H4 (cell line): ENCODE measurements at regions not wholly inside any gene's neighbourhood (a gene's known extent, or its start where the extent isn't known, plus 50 kb on each side); places are given as distances from the start of the nearest gene placed in this dataset.
"Not testable (repeated sequence)": the region's sequence is repeated elsewhere in the genome, so short reads cannot be mapped to it uniquely, and the experiment has no call there.

Experiments used
- DNase-seq: peaks from one replicate; pipeline ENCODE4 v3.0.0-alpha.2; 2015; ENCODE audit warnings: low spot score

DNA sequence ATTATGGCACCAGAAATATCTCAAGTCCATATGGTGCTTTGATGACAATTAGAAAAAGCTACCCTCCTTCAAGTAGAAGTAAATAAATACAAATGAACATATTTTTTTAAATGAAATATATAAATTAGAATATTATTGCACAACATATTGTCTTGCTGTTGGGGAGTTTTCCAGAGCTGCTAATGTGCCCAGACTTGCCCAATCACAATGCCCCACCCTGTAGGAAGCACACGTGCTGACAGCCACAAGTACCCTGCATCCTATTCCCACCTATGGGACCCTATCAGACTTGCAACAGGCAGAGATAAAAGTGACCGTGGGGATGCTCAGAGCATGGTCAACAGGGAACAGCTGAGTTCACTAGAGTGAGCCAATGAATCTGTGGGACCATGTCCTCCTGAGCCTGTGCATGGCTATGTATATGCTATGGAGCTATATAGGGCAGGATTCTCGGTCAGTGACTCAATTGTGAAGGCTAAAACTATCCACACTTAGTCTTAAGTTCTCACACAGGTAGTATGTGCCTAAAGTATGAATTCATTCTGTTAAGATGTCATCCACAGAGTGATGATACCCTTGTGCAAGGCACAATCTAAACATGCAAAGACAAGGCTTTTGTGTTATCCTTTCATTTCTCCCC is 336.0 kb downstream of the HGF start:
- DNase-seq = no peak

DNA sequence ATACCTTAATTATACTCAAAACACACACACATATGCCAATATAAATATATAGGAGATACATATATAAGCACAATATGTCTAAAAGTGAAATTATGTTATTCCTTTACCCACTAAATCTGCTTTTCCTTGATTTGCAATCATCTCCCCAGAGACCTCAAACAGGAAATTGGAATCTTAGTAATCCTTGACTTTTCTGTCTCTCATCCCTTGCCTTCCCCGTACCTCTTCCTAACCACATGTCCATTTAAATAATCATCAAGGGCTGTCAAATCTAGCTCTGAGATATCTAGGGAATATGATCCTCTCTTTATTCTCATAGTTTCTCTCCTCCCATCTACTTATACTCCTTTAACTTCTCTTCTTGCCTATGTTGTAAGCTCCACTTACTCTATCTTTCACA is 336.6 kb downstream of the HGF start:
- no peak for DNase-seq

DNA sequence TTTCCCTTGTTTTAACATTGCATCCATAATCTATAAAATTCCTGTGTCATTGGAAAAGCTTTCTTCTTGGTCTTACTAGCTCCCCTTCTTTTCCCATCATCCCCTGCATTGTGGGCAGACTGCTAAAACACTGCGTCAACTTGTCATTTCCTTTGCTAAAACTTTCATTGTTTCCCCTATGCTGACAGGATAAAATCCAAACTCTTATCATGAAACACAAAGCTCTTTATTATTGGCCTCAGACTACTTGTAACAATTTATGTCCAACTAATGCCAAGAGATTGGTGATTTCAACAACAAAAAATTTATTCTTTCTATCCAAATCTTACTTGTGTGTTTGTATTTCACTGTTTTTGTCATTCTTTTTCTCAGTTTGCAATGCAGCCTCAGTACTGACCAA is 339.1 kb downstream of the HGF start:
- no peak for DNase-seq

DNA sequence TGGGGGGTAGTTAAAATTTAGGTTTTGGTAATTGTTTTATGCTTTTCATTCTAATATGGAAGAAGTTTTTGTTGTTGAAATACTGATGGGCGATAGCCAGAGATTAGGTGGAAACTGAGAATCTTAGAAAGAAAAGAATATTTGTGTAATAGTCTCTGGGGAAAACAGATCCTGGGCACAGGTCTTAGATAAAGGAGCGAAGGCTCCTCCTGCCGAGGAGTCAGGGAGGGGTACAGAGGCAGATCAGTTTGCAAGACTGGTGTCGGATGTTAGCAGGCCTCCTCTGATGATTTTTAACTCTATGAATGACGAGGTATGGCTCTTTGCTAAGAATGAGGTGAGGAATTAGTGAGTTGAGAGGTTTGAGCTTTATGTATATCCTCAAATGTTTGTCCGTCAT is 339.7 kb downstream of the HGF start:
- no peak for DNase-seq

DNA sequence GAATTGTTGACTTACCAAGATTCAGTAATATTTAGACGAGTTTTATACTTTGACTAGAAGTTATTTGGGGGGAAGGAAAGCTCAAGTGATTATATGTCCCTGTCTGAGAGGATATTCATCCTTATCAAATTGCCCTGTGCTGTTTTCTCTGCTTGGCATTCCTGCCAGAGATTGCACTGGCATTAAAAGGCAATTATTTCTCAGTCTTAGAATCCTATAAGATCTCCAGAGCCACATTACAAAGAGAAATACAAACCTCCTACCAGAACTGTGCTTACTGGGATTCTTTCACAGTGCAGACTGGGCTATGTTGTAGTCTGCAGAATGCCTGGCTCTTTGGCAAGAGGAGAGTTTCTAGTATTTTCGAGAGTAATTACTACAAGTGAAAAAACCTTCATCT is 342.4 kb downstream of the HGF start:
- DNase-seq = no peak

DNA sequence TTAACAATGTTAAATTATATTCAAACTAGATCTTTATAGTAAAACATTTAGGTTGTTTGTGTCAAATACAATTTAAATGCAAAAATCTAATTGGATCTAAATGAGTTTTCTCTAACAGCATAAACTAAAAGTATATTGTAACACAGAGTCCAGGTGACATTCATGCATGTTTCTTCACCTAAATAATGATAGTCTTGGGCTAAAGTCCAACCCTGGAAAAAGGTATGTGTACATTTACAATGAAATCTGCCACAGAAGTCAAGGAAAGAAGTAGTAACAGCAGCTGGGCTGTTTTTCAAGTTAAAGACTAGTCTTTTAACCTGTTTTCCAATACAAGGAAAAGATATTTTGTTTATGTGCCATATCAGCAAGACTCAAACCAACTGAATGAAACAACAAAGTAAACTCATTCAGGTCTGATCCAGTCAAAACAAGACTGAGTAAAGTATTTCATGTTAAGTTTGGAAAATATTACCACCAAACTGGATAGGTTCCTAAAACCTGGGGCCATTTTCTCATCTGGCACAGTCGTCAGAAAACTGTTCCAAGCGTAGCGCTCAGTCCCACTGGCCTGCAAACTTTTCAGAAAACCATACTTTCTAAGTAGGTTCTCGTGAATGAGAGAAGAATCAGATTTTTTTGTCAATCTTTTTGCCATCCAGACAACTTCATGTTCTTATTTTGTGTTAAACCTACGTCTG is 349.2 kb downstream of the HGF start:
- no peak for DNase-seq

DNA sequence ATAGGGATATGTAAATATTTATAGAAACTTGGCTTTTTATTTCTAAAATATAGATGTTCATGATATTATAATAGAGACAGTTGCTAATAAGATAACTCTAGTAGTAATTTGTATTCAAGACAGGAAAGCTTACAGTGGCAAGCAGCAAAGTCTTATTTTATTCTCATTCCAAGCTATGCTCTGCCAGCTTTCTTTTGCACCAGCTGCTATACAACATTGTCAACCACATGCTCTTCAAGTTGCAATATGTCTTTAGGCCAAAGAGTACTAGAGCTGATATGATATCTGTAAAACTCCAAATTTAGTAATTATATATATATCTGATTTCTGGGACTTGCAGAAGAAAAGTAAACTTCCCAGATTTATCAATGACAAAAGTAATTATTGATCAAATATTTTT is 350.1 kb downstream of the HGF start:
- no peak for DNase-seq

DNA sequence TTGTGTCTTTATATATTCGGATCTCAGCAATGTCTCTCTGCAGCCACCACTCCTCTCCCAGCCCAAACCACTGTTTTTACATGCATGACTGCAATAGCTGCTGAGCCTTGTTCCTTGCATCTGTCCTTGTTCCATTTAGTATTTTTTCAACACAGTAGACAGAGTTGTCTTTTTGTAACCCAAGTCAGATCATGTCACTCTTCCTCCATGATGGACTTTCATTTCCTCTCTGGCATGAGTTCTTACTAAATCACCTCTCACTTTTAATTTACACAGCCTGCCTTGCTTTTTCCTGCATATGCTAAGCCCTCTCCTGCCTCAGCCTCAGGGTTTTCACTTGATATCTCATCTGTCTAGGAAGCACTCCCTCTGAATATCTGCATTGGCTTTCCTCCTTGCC is 353.2 kb downstream of the HGF start:
- no peak for DNase-seq

DNA sequence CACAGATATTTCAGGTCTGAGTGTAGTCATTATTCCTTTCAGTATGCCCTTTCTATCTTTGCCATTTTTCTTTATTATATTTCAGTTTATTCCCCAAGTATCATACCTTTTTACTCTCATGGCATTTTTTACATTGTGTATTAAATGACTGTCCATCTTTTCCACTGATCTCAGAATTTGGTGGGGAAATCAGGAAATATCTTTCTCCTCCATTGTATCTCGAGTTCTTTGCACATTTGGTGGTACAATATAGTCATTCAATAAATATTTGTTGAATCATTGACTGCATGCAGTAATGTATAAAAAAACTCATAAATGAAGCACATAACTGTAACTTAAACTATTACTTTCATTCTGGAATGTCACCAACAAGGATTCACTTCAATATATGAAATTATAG is 354.7 kb downstream of the HGF start:
- DNase-seq = no peak

DNA sequence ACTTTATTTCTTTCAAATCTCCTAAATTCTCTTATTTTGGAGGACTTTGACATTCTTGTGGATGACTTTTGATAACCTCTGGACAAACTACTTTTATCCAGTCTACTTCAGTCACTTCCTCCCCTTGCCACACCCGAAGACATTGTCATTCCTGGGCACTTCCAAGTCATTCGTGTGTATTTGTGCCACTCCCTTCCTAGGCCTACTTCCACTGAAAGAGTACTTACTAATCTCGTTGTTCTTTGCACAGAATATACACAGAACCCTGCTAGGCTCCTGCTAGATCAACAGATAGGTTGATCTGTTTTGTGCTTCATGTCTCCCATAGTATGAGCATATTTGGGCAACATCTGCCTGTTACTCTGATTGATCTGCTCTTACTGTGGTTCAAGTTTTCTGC is 355.4 kb downstream of the HGF start:
- DNase-seq = no peak

DNA sequence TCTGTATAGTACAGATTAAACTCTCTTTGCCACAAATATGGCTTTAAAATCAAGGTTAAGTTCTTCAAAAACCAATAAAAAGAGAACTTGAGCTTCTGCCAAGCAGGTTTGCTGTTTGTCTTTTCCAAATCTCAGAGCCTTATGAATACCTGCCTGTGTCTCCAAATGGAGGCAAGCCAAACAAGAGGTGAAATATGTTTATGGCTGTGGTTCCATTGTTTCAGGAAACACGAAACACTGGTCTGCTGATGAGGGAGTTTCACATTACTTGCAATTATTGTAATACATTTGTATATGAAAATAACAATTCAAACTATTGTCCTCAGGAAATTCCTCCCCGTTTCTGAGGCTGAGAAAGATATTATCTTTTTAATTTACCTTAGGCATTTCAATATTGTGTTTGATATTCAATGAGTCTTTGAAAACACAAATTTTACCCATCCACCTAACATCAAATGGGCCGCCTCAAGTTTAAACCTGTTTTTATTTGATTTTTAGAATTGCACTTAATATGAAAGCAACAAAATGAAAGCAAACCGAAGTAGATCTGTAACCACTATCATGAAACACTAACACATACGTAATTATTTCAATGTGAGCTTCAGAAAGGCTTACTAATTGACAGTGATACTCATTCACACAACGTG is 359.3 kb downstream of the HGF start:
- DNase-seq = peak; percentile 67

DNA sequence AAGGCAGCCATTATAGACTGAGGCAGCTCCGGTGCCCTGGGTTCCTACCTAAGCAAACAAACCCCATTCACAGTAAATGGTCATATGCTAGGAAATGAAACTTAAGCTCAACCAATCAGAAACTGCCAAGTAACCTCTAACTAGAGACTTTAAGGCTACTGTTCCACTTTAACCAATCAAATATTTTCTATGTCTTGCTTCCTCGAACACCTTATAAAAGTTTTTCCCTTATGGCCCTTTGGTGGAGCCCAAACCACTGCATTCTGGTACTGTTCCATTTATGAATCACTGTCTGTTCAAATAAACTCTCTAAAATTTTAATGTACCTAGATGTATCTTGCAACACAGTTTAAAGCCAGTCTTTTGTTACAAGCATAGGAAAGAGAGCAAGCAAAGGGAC is 361.1 kb downstream of the HGF start:
- peak; percentile 24 for DNase-seq

DNA sequence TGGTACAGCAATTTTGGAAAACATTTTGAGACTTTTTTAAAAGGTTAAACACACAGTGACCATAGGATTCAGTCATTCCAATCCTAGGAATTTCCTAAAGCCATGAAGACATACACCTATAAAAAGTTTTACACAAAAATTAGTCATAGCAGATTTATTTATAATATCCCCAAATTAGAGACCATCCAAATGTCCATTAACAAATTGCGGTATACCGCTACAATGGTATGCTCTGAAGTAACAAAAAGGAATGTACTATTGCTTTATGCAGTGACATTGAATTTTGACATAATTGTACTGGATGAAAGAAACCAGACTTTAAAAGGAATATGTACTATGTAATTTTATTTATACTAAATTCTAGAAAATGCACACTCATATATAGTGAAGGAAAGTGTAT is 362.8 kb downstream of the HGF start:
- no peak for DNase-seq

DNA sequence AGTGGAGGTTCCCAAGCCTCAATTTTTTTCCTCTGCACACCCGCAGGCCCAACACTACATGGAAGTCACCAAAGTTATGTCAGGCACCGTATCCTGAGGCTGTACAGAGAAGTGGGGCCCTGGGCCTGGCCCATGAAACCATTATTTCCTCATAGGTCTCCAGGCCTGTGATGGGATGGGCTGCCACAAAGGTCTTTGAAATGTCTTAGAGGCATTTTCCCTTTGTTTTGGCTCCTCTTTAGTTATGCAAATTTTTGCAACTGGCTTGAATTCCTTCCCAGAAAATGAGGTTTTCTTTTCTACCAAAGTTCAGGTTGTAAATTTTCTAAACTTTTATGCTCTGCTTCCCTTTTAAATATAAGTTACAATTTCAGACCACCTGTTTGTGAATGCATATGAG is 365.2 kb downstream of the HGF start:
- no peak for DNase-seq

DNA sequence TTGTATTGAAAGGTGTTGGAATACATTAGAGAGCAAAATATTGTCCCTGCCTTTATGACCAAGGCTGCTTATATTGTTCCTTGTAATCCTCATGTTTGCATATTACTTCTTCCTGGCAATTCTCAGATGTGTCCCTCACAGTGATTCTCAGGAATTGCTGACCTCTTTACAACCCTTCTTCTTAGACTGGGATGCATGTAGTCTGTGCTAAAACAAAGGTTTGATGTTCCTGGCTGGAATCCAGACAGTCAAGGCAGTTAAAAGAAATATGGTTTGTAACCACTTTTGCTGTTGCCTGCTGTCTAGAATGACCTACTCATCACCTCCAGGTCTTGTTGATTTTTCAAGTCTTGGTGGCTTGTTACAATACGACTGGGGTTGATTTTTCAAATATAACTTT is 367.6 kb downstream of the HGF start:
- DNase-seq = no peak

DNA sequence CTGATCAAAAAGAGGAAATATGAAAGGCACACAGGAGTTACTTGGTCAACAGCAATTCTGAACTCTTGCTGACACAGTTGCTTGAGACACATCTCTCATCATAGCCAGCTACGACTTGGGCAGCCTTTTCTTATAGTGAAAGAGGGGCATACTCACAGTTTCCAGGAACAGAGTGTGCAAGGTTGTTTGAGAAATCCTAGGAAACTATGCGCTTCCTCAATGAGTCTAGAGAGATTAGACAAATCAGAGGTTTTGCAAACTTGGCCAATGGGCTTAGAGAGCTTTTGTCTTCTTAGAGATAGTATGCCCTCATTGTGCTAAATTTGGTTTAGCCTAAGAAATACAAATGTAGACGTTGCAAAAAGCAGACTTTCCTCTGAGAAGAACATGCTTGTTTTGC is 370.4 kb downstream of the HGF start:
- DNase-seq = no peak

DNA sequence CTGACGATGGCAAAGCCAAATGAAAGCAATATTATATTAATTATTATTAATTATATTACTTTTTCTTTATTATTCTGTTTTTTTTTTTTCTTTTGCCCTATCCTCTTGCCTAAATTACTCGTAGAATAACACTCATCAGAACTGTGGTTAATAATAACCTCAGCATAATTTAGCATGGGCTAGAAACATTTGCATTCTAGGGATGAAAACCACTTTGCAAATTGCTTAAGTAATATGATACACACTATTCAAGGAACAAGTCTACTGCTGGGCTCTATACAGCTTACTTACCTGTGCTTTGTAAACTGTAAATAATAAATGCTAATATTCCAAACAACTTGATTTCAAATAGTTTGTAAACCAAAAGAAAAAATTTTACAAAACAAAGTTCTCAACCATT is 375.8 kb downstream of the HGF start:
- DNase-seq = no peak

DNA sequence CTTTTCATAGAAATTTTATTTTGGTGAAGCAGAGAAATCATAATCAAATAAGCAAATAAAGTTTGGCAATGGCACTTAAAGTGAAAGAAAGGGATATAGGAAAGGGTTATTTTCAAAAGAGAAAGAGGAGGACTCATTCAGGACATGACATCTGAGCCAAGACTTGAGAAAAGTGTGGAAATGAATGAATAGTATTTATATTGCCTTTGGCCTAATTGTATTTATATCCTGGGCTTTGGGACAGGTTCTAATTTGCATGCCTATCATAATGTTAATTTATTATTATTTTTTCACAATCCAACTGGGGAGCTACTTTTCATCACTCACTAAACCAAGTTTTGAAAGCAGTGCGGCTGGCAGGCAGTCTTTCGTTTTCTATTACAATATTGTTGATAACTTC is 376.8 kb downstream of the HGF start:
- DNase-seq = no peak

DNA sequence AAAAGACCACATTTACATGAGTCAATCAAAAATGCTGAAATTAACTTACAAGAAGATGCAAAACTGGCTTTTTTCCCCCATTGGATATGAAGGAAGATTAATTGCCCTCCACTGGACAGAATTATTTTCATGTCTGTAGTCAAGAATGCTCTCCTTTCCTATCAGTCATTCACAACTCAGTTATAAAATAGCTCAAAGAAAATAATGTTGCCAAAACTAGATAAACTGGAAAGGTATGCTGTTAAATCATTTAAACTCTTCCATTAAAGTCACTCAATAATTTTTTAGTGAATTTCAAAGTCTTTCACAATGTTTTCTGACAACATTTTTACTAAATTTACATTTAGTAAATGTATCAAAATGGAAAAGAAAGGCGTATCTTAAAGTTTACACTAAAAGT is 384.5 kb downstream of the HGF start:
- DNase-seq = no peak

DNA sequence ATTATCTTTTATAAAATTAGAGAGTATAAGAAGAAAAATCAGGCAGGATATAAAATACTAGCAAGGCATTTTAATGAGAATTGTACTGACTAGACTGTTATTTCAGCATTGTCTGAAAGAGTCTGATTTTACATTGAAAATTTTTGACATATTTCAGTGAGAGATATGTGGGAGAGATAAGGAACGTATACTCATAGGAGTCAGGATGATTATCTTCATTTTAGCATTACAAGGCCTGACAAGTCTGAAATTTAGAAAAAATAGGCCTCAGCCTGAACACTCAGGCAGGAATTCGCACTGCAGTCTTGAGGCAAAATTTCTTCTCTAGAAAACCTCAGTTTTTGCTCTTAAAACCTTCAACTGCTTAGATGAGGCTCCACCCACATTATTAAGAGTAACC is 386.0 kb downstream of the HGF start:
- DNase-seq = no peak

DNA sequence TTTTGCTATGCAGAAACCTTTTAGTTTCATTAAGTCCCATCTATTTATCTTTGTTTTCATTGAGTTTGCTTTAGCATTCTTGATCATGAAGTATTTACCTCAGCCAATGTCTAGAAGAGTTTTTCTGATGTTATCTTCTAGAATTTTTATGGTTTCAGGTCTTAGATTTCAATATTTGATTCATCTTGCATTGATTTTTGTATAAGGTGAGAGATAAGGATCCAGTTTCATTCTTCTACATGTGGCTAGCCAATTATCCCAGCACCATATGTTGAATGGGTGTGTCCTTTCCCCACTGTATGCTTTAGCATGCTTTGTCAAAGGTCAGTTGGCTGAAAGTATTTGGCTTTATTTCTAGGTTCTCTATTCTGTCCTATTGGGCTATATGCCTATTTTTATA is 395.2 kb downstream of the HGF start:
- DNase-seq = not testable (repeated sequence)

DNA sequence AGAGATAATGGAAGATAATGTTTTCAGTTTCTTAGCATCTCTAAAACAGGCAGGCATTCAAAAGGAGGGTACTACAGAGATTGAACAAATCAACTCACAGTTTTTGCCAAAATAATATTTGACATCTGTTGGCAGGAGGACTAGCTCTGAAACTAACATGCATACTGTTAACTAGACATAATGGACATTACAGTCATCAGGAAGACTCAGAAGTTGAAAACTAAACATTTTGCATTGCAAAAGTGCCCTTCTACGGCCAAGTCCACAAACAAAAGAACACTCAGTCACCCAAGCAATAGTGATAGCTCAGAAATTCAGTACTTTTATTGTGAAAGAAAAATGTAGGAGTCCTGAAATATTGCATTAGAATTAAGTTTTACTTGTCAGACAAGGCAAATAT is 399.0 kb downstream of the HGF start:
- DNase-seq = no peak

DNA sequence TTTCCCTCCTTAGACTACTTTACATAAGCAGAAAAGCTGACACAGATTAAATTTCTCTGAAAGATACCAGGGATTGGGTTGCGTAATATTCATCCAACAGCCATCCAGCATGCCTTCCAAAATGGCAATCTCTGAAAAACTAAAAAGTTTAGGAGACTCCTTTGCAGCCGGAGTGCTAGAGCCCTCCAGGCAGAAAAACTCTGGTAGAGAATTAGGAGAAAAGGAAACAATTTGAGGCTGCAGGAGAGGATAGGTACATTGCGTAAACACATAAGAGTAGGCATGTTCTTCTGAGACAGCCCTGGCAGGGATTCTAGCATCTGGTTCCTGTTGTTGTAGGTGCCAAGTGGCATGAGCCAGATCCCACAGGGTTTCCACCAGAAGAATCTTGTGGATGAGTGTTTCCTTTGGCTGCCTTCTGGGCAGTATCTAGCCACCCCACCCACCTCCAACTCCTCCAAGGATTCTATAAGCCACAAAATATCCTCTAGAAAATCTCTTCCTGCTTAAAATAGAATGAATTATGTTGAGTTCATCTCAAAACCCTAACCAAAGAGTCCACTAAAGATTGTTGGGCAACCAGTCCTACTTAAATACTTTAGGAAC is 402.4 kb downstream of the HGF start:
- DNase-seq = peak; percentile 66
